ENCODE measurements at regions not wholly inside any gene's neighbourhood (a gene's known extent, or its start where the extent isn't known, plus 50 kb on each side); places are given as distances from the start of the nearest gene placed in this dataset.

DNA sequence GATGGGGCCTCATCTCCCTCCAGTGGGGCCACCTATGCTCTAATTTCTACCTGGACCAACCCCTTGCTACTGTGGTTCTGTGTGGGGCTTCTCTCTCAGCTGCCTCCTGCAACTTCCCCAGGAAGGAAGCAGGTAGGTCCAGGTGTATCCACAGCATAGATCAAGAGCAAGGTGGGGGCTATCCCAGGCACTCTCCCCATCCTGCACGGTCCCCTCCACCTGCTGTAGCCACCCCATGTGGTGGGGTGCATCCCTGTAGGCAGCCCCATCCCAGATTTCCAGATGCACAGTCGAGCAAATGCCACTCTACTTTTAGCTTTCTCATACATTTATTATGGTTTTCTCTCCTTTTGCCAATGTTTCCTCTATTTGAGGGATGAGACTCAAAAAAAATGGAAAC lies 156.1 kb downstream of the FBXO15 start:
- no peak overlapping the region for H3K27ac ChIP-seq
- TF ChIP-seq, protein P1, sequence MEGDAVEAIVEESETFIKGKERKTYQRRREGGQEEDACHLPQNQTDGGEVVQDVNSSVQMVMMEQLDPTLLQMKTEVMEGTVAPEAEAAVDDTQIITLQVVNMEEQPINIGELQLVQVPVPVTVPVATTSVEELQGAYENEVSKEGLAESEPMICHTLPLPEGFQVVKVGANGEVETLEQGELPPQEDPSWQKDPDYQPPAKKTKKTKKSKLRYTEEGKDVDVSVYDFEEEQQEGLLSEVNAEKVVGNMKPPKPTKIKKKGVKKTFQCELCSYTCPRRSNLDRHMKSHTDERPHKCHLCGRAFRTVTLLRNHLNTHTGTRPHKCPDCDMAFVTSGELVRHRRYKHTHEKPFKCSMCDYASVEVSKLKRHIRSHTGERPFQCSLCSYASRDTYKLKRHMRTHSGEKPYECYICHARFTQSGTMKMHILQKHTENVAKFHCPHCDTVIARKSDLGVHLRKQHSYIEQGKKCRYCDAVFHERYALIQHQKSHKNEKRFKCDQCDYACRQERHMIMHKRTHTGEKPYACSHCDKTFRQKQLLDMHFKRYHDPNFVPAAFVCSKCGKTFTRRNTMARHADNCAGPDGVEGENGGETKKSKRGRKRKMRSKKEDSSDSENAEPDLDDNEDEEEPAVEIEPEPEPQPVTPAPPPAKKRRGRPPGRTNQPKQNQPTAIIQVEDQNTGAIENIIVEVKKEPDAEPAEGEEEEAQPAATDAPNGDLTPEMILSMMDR (conservative IDR thresholded peaks at IDR 0.05) = no peak

DNA sequence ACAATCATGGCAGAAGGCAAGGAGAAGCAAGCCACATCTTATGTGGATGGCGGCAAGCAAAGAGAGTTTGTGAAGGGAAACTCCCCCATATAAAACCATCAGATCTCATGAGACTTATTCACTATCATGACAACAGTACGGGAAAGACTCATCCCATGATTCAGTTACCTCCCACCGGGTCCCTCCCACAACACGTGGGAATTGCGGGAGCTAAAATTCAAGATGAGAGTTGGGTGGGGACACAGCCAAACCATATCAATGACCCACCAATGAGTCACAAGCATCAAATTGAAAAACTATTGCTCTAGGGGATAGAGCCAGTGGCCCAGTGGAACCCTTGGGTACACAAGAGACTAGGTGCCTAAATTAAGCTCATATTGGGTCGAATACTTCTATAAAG lies 157.4 kb downstream of the FBXO15 start:
- no peak overlapping the region for H3K27ac ChIP-seq
- TF ChIP-seq, protein P1 (conservative IDR thresholded peaks at IDR 0.05) = no peak

DNA sequence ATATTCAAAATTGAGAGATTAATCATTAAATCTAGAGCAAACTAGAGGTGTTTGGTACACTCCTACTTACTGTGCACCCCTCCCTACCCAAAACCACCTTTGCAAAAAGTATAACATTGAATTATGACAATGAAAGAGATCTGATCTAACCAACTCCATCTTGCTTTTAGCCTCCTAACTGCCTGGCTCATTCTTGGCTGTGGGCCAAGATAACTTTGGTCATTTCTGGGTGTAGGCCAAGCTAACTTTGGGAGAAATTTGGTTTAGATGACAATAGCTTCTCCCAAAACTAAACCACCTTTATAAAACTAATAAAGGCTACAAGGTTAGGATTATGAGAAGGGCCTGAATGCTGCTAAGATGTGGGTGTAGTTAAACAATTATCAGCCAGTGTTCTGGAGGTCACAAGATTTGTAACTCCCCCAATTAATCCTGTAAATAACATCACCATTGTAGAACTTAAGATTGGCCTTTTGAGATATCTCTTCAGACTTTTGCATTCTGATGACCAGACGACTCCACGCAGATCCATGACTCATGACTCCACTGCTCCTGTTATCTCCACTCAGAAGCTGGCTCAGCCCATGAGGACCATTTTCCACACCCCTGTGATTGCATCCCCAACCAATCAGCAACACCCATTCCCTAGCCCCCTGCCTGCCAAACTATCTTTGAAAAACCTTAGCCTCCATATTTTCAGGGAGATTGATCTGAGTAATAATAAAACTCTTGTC lies 160.2 kb downstream of the FBXO15 start:
- TF ChIP-seq, protein P1 (conservative IDR thresholded peaks at IDR 0.05) = no peak

GRCh38 chr18:73986711-73987110 lies 160.9 kb downstream of the FBXO15 start:
- peak overlapping the region; percentile 20; the same call in 1 of the 2 replicates for H3K27ac ChIP-seq
- TF ChIP-seq, protein P1 (conservative IDR thresholded peaks at IDR 0.05) = no peak

More for the DNA sequence above, 160.2 kb downstream of the FBXO15 start:
- peak overlapping the region; percentile 20; the same call in 1 of the 2 replicates for H3K27ac ChIP-seq

GRCh38 chr18:73985855-73986625 lies 161.6 kb downstream of the FBXO15 start:
- TF ChIP-seq, protein P1 (conservative IDR thresholded peaks at IDR 0.05) = no peak
- H3K27ac ChIP-seq = peak overlapping the region; percentile 20; the same call in 1 of the 2 replicates

- no peak overlapping the region for H3K27ac ChIP-seq
- TF ChIP-seq, protein P1 (conservative IDR thresholded peaks at IDR 0.05) = no peak
Observed at GRCh38 chr18:73983970-73984369, 163.7 kb downstream of the FBXO15 start.

- TF ChIP-seq, protein P1 (conservative IDR thresholded peaks at IDR 0.05) = no peak
- H3K27ac ChIP-seq = no peak overlapping the region
Observed at GRCh38 chr18:73983496-73983895, 164.1 kb downstream of the FBXO15 start.
